Cardiac muscle cell (in vitro differentiated cells and primary cell): ENCODE measurements at regions not wholly inside any gene's neighbourhood (a gene's known extent, or its start where the extent isn't known, plus 50 kb on each side); places are given as distances from the start of the nearest gene placed in this dataset.

ENCODE experiments used
- DNase-seq, 2 donors: peaks; one replicate each; pipeline versions ENCODE4 v3.0.0 to v3.0.0-alpha.2; 2010 to 2017; ENCODE audit warnings: low read depth in 1 of 2, low spot score in 1 of 2
- H3K27ac ChIP-seq: fragments of 200-600 bp; sonication (generic); 2 replicates; pipeline ENCODE4 v1.5.1; 2016
- H3K27me3 ChIP-seq: fragments of 200-600 bp; sonication (generic); 2 replicates; pipeline ENCODE4 v1.6.0; 2016; ENCODE audit warnings: control low read depth
- H3K36me3 ChIP-seq: fragments of 200-600 bp; sonication (generic); 2 replicates; pipeline ENCODE4 v1.5.1; 2016; ENCODE audit warnings: control low read depth
- H3K4me1 ChIP-seq: fragments of 200-600 bp; sonication (generic); 2 replicates; pipeline ENCODE4 v1.8.1; 2017; ENCODE audit warnings: low read depth, mild to moderate bottlenecking, mixed run types
- H3K4me3 ChIP-seq: fragments of 200-600 bp; sonication (generic); 2 replicates; pipeline ENCODE4 v1.5.1; 2016; ENCODE audit warnings: mild to moderate bottlenecking
- H3K9me3 ChIP-seq: fragments of 200-600 bp; sonication (generic); 2 replicates; pipeline ENCODE4 v1.5.1; 2017; ENCODE audit warnings: low read depth, mild to moderate bottlenecking, control low read depth
- TF ChIP-seq, protein P1 (sequence below): IDR thresholded peaks from 2 replicates; pipeline ENCODE4 v1.5.1; 2012; ENCODE audit warnings: low read depth, mild to moderate bottlenecking, low read length

DNA sequence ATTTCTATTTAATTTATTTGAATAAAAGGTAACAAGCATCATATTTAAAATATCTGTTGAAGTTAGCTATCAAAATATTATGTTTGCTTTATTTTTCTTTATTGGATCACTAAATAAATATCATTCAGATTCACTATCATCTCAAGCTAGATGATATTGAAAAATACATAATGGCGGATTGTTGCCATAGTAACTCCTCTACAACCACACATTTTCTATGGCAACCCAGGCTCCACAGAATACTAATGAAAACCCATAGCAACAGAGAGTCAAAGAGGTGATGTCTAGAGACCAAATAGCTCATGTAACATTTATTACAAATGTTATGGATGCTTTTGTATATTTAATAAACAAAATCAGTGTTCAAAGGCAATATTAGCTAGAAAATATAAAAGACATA, 148.9 kb upstream of the CDK1 start:
- H3K4me1 ChIP-seq = no peaks in the 10 kb centered on the region
- no peak for DNase-seq
- H3K27me3 ChIP-seq = no peaks in the 10 kb centered on the region
- H3K36me3 ChIP-seq = no peaks in the 10 kb centered on the region
- no peaks in the 10 kb centered on the region for H3K9me3 ChIP-seq
- H3K4me3 ChIP-seq = no peak overlapping the region
- no peak overlapping the region for H3K27ac ChIP-seq
- TF ChIP-seq, protein P1, sequence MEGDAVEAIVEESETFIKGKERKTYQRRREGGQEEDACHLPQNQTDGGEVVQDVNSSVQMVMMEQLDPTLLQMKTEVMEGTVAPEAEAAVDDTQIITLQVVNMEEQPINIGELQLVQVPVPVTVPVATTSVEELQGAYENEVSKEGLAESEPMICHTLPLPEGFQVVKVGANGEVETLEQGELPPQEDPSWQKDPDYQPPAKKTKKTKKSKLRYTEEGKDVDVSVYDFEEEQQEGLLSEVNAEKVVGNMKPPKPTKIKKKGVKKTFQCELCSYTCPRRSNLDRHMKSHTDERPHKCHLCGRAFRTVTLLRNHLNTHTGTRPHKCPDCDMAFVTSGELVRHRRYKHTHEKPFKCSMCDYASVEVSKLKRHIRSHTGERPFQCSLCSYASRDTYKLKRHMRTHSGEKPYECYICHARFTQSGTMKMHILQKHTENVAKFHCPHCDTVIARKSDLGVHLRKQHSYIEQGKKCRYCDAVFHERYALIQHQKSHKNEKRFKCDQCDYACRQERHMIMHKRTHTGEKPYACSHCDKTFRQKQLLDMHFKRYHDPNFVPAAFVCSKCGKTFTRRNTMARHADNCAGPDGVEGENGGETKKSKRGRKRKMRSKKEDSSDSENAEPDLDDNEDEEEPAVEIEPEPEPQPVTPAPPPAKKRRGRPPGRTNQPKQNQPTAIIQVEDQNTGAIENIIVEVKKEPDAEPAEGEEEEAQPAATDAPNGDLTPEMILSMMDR = no peak

DNA sequence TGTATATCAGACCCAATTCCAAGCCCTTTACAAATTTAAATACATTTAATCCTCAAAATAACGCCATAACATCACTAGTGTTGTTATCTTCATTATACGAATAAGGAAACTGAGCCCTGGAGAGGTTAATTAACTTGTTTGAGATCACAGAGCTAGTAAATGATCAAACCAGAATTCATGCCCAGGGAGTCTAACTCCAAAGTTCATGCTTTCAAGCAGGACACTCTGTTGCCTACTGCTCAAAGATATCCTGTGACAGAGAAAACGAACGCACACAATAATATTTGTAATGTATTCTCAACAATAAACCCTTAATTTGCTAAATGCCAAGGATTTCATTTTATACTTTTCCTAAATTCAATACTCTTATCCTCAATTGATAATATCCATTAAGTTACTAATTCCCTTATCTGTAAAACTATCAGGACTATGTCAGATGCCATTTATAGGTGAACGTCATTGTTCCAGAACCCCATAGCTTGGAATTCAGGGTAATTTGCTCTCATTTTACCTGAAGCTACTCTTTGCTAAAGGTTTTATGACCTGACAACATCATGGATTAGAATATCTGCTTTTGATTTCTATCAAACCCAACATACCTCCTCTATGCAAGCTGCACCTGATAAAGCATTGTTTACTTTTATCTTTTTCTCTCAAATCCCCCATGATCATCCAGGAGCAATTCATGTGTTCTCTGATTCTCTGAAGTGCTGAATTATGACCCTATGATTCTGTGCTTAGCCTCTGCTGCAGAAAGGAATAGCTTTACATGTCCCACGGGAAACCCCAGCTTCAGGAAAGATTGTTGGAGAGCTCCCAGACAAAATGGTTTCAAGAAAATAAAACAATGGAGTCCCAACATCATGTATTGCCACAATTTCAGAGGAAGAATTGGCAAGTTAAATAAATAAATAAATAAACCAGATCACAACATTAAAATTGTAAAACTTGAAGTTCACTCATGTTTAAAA, 150.2 kb upstream of the CDK1 start:
- no peak for DNase-seq
- Histone ChIP-seq H3K36me3 (no peaks in the 10 kb centered on the region), H3K27ac (no peak overlapping the region), H3K9me3 (no peaks in the 10 kb centered on the region), H3K27me3 (no peaks in the 10 kb centered on the region), H3K4me3 (no peak overlapping the region), H3K4me1 (no peaks in the 10 kb centered on the region)
- TF ChIP-seq, protein P1 = no peak

DNA sequence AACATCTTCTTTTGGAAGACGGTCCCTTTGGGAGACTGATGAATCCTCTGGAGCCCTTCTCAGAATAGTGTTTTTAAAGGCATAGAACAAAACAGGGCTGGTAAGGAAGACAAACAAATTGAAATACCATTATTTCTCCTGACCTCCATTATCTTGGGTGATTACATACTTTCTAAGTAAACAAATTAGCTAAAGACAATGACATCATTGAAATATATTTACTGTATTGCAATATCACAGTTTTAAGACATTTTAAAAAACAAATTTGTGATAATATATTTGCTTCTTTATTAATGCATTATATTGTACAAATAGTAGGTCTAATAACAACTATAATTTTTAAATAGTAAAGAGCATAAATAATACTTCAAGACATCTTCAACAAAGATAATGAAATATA, 152.2 kb upstream of the CDK1 start:
- no peak overlapping the region for H3K27ac ChIP-seq
- H3K9me3 ChIP-seq = no peaks in the 10 kb centered on the region
- H3K36me3 ChIP-seq = no peaks in the 10 kb centered on the region
- no peak overlapping the region for H3K4me3 ChIP-seq
- TF ChIP-seq, protein P1 = no peak
- no peaks in the 10 kb centered on the region for H3K27me3 ChIP-seq
- no peaks in the 10 kb centered on the region for H3K4me1 ChIP-seq
- DNase-seq = no peak

DNA sequence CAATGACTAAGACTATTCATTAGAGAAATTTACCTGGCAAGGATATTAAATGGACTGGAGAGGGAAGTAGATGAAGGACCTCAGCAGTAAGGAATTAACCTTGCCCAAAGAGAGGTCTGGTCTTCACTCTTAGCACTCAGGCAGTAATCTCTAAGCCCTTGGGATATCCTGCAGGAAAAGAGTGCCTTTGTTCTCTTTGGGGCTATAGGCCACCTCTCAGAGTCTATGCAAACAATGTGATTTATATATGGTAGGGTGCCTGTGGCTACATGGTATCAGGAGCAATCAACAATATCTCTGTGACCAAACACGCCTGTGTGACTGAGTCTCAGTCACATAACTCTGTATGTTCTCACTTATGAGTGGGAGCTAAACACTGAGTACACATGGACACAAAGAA, 154.7 kb upstream of the CDK1 start:
- no peaks in the 10 kb centered on the region for H3K9me3 ChIP-seq
- H3K36me3 ChIP-seq = no peaks in the 10 kb centered on the region
- DNase-seq = no peak
- no peak overlapping the region for H3K27ac ChIP-seq
- H3K4me1 ChIP-seq = no peaks in the 10 kb centered on the region
- H3K27me3 ChIP-seq = no peaks in the 10 kb centered on the region
- H3K4me3 ChIP-seq = no peak overlapping the region
- TF ChIP-seq, protein P1 = no peak

DNA sequence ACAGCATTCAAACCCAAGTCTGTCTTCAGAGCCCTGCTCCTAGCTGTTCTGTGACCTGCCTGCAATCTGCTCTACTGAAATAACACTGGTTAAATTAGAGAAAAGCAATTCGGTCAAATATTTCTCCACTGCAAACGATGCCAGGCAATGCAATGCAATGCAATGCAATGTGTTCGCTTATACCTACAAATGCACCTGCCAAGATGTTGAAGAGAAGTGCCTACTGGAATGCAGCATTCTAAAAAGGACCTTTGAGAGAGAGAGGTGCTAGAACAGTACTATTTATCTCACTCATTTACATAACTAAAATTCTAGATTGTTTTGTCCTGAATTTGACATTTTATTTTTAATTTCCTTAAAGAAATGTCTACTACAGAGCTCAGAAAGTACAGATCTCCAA, 157.3 kb upstream of the CDK1 start:
- Histone ChIP-seq H3K4me1 (no peaks in the 10 kb centered on the region), H3K9me3 (no peaks in the 10 kb centered on the region), H3K27me3 (no peaks in the 10 kb centered on the region), H3K27ac (no peak overlapping the region), H3K4me3 (no peak overlapping the region), H3K36me3 (no peaks in the 10 kb centered on the region)
- DNase-seq = no peak
- TF ChIP-seq, protein P1 = no peak
